Activated naive CD8-positive, alpha-beta T cell treated with anti-CD3 and anti-CD28 coated beads, Interleukin-2, amount 50 U/mL, for 24 hours (primary cell): ENCODE measurements at regions not wholly inside any gene's neighbourhood (a gene's known extent, or its start where the extent isn't known, plus 50 kb on each side); places are given as distances from the start of the nearest gene placed in this dataset.
"Not testable (repeated sequence)": the region's sequence is repeated elsewhere in the genome, so short reads cannot be mapped to it uniquely, and the experiment has no call there.

ENCODE experiments used
- ATAC-seq: fragments of 150-1000 bp; cut with Tn5 transposase; one replicate; pipeline ENCODE4 v1.10.0; 2021
- DNase-seq: peaks from one replicate; pipeline ENCODE4 v3.0.0; 2021
- H3K27ac Mint-ChIP-seq: one replicate; pipeline ENCODE4 v1.8.0; 2021; ENCODE audit warnings: mild to moderate bottlenecking, mixed read lengths
- H3K27me3 Mint-ChIP-seq: one replicate; pipeline ENCODE4 v1.8.0; 2021; ENCODE audit warnings: mixed read lengths
- H3K36me3 Mint-ChIP-seq: one replicate; pipeline ENCODE4 v1.8.0; 2021; ENCODE audit warnings: low read depth, mixed read lengths
- H3K4me1 Mint-ChIP-seq: one replicate; pipeline ENCODE4 v1.8.0; 2021; ENCODE audit warnings: mixed read lengths
- H3K4me3 Mint-ChIP-seq: one replicate; pipeline ENCODE4 v1.8.0; 2021; ENCODE audit warnings: mild to moderate bottlenecking, moderate library complexity, mixed read lengths
- H3K9me3 Mint-ChIP-seq: one replicate; pipeline ENCODE4 v1.8.0; 2021; ENCODE audit warnings: mixed read lengths

- Mint-ChIP-seq H3K9me3 (peaks cover 3% of the 10 kb centered on the region), H3K27ac (no peak overlapping the region), H3K4me1 (no peaks in the 10 kb centered on the region), H3K4me3 (no peak overlapping the region), H3K27me3 (no peaks in the 10 kb centered on the region), H3K36me3 (peaks cover 2% of the 10 kb centered on the region)
- DNase-seq (no peak), ATAC-seq (no peak)
Observed at GRCh38 chr22:26942637-26942957, 285.2 kb downstream of the MIAT start.

- Mint-ChIP-seq H3K27ac (no peak overlapping the region), H3K36me3 (no peaks in the 10 kb centered on the region), H3K27me3 (no peaks in the 10 kb centered on the region), H3K4me1 (no peaks in the 10 kb centered on the region), H3K4me3 (no peak overlapping the region), H3K9me3 (no peaks in the 10 kb centered on the region)
- DNase-seq (no peak), ATAC-seq (no peak)
Observed at GRCh38 chr22:26945565-26945964, 288.2 kb downstream of the MIAT start.

- no peaks in the 10 kb centered on the region for H3K9me3 Mint-ChIP-seq
- no peaks in the 10 kb centered on the region for H3K36me3 Mint-ChIP-seq
- DNase-seq (no peak), ATAC-seq (no peak)
- no peaks in the 10 kb centered on the region for H3K4me1 Mint-ChIP-seq
- no peak overlapping the region for H3K27ac Mint-ChIP-seq
- no peak overlapping the region for H3K4me3 Mint-ChIP-seq
- peaks cover 24% of the 10 kb centered on the region for H3K27me3 Mint-ChIP-seq
Observed at GRCh38 chr22:26949193-26949592, 291.8 kb downstream of the MIAT start.

- H3K4me1 Mint-ChIP-seq, ATAC-seq, H3K9me3 Mint-ChIP-seq, H3K27ac Mint-ChIP-seq, H3K36me3 Mint-ChIP-seq, DNase-seq, H3K4me3 Mint-ChIP-seq: not testable (repeated sequence)
- H3K27me3 Mint-ChIP-seq, result peaks cover 28% of the 10 kb centered on the region
Observed at GRCh38 chr22:26951139-26951538, 293.8 kb downstream of the MIAT start.

- H3K36me3 Mint-ChIP-seq, result no peaks in the 10 kb centered on the region
- DNase-seq (no peak), ATAC-seq (no peak)
- no peak overlapping the region for H3K4me3 Mint-ChIP-seq
- H3K4me1 Mint-ChIP-seq, result no peaks in the 10 kb centered on the region
- peaks cover 33% of the 10 kb centered on the region for H3K27me3 Mint-ChIP-seq
- no peak overlapping the region for H3K27ac Mint-ChIP-seq
- H3K9me3 Mint-ChIP-seq, result no peaks in the 10 kb centered on the region
Observed at GRCh38 chr22:26952004-26952403, 294.6 kb downstream of the MIAT start.

- Mint-ChIP-seq H3K36me3 (no peaks in the 10 kb centered on the region), H3K27ac (no peak overlapping the region), H3K9me3 (no peaks in the 10 kb centered on the region), H3K27me3 (peaks cover 33% of the 10 kb centered on the region), H3K4me3 (no peak overlapping the region), H3K4me1 (no peaks in the 10 kb centered on the region)
- ATAC-seq (no peak), DNase-seq (no peak)
Observed at GRCh38 chr22:26952451-26953011, 295.1 kb downstream of the MIAT start.

GRCh38 chr22:26953012-26953883 lies 295.9 kb downstream of the MIAT start:
- H3K27me3 Mint-ChIP-seq, result peaks cover 33% of the 10 kb centered on the region

GRCh38 chr22:26956371-26956770 lies 299.0 kb downstream of the MIAT start:
- Mint-ChIP-seq H3K4me3 (no peak overlapping the region), H3K36me3 (no peaks in the 10 kb centered on the region), H3K27ac (no peak overlapping the region), H3K27me3 (peaks cover 32% of the 10 kb centered on the region), H3K4me1 (no peaks in the 10 kb centered on the region), H3K9me3 (no peaks in the 10 kb centered on the region)
- DNase-seq (no peak), ATAC-seq (no peak)

More at GRCh38 chr22:26953012-26953883, 295.9 kb downstream of the MIAT start:
- ATAC-seq, result no peak
- Mint-ChIP-seq H3K9me3 (no peaks in the 10 kb centered on the region), H3K36me3 (no peaks in the 10 kb centered on the region), H3K27ac (no peak overlapping the region), H3K4me1 (no peaks in the 10 kb centered on the region), H3K4me3 (no peak overlapping the region)
- no peak for DNase-seq

- Mint-ChIP-seq H3K36me3 (no peaks in the 10 kb centered on the region), H3K27ac (no peak overlapping the region), H3K4me1 (no peaks in the 10 kb centered on the region), H3K4me3 (no peak overlapping the region), H3K27me3 (peaks cover 26% of the 10 kb centered on the region), H3K9me3 (no peaks in the 10 kb centered on the region)
- no peak for DNase-seq
- no peak for ATAC-seq
Observed at GRCh38 chr22:26957176-26957575, 299.8 kb downstream of the MIAT start.

GRCh38 chr22:26957897-26958296 lies 300.5 kb downstream of the MIAT start:
- H3K36me3 Mint-ChIP-seq, result no peaks in the 10 kb centered on the region
- ATAC-seq (no peak), DNase-seq (no peak)
- peaks cover 19% of the 10 kb centered on the region for H3K27me3 Mint-ChIP-seq
- no peaks in the 10 kb centered on the region for H3K4me1 Mint-ChIP-seq
- no peak overlapping the region for H3K4me3 Mint-ChIP-seq
- H3K9me3 Mint-ChIP-seq, result no peaks in the 10 kb centered on the region
- no peak overlapping the region for H3K27ac Mint-ChIP-seq

GRCh38 chr22:26958378-26958777 lies 301.0 kb downstream of the MIAT start:
- Mint-ChIP-seq H3K4me3 (no peak overlapping the region), H3K27me3 (peaks cover 15% of the 10 kb centered on the region), H3K36me3 (no peaks in the 10 kb centered on the region), H3K4me1 (no peaks in the 10 kb centered on the region), H3K27ac (no peak overlapping the region), H3K9me3 (no peaks in the 10 kb centered on the region)
- ATAC-seq (no peak), DNase-seq (no peak)

- ATAC-seq (no peak), DNase-seq (no peak)
- H3K36me3 Mint-ChIP-seq, result peaks cover 4% of the 10 kb centered on the region
- H3K9me3 Mint-ChIP-seq, result peaks cover 9% of the 10 kb centered on the region
- H3K27me3 Mint-ChIP-seq, result peaks cover 3% of the 10 kb centered on the region
- no peaks in the 10 kb centered on the region for H3K4me1 Mint-ChIP-seq
- H3K27ac Mint-ChIP-seq, result no peak overlapping the region
- H3K4me3 Mint-ChIP-seq, result no peak overlapping the region
Observed at GRCh38 chr22:26964642-26965041, 307.3 kb downstream of the MIAT start.

- Mint-ChIP-seq H3K4me3 (no peak overlapping the region), H3K4me1 (no peaks in the 10 kb centered on the region), H3K36me3 (peaks cover 4% of the 10 kb centered on the region), H3K27ac (no peak overlapping the region), H3K9me3 (peaks cover 9% of the 10 kb centered on the region), H3K27me3 (peaks cover 7% of the 10 kb centered on the region)
- DNase-seq, result no peak
- ATAC-seq, result no peak
Observed at GRCh38 chr22:26967282-26967681, 309.9 kb downstream of the MIAT start.

GRCh38 chr22:26968859-26969523 lies 311.6 kb downstream of the MIAT start:
- peaks cover 7% of the 10 kb centered on the region for H3K27me3 Mint-ChIP-seq
- no peak for ATAC-seq
- H3K9me3 Mint-ChIP-seq, result peaks cover 9% of the 10 kb centered on the region
- no peak overlapping the region for H3K4me3 Mint-ChIP-seq
- DNase-seq, result no peak
- H3K27ac Mint-ChIP-seq, result no peak overlapping the region
- peaks cover 4% of the 10 kb centered on the region for H3K36me3 Mint-ChIP-seq
- H3K4me1 Mint-ChIP-seq, result no peaks in the 10 kb centered on the region

- DNase-seq, result no peak
- Mint-ChIP-seq H3K27me3 (peaks cover 9% of the 10 kb centered on the region), H3K36me3 (no peaks in the 10 kb centered on the region), H3K4me3 (no peak overlapping the region), H3K4me1 (no peaks in the 10 kb centered on the region), H3K9me3 (no peaks in the 10 kb centered on the region), H3K27ac (no peak overlapping the region)
- no peak for ATAC-seq
Observed at GRCh38 chr22:26970809-26971394, 313.5 kb downstream of the MIAT start.
